PC-3 (cell line): ENCODE measurements at regions not wholly inside any gene's neighbourhood (a gene's known extent, or its start where the extent isn't known, plus 50 kb on each side); places are given as distances from the start of the nearest gene placed in this dataset.

Experiments used
- EZH2 ChIP-seq: fragments of 300-600 bp; sonication (generic); IDR thresholded peaks from one replicate; pipeline ENCODE4 v1.6.1; 2017; ENCODE audit warnings: antibody characterized with exemption, mild to moderate bottlenecking, low read length; ENCODE audit not compliant: unreplicated experiment
- TF ChIP-seq, protein P1 (sequence below): fragments of 300-600 bp; sonication (generic); conservative IDR thresholded peaks from 2 replicates; pipeline ENCODE4 v1.5.1; 2017; ENCODE audit warnings: antibody characterized with exemption, low read depth, mild to moderate bottlenecking, low read length

DNA sequence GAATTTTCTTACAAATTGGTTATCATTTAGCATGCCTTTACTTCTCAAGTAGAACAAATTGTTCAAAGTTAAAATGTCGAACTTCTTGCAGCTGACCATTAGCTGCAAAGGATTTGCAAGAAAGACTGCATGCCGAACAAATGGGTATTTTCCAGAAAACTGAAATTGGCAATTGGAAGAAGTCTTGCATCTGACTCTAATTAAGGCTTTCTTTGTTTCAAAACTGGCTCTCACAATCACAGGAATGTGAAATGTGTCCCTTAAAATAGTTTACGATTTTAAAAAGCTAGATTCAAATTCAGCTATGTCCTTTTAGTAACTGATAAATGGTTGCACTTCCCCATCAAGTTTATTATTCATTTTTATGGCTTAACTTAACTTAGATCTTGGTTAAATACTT, 207.9 kb downstream of the ARL4A start:
- TF ChIP-seq, protein P1, sequence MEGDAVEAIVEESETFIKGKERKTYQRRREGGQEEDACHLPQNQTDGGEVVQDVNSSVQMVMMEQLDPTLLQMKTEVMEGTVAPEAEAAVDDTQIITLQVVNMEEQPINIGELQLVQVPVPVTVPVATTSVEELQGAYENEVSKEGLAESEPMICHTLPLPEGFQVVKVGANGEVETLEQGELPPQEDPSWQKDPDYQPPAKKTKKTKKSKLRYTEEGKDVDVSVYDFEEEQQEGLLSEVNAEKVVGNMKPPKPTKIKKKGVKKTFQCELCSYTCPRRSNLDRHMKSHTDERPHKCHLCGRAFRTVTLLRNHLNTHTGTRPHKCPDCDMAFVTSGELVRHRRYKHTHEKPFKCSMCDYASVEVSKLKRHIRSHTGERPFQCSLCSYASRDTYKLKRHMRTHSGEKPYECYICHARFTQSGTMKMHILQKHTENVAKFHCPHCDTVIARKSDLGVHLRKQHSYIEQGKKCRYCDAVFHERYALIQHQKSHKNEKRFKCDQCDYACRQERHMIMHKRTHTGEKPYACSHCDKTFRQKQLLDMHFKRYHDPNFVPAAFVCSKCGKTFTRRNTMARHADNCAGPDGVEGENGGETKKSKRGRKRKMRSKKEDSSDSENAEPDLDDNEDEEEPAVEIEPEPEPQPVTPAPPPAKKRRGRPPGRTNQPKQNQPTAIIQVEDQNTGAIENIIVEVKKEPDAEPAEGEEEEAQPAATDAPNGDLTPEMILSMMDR = no peak
- TF ChIP-seq EZH2 = no peak
